PC-9 (cell line): ENCODE measurements at regions not wholly inside any gene's neighbourhood (a gene's known extent, or its start where the extent isn't known, plus 50 kb on each side); places are given as distances from the start of the nearest gene placed in this dataset.

Experiments used
- CTCF ChIP-seq: fragments of 200-600 bp; sonication (generic); conservative IDR thresholded peaks from 2 replicates; pipeline ENCODE4 v1.6.1; 2017; ENCODE audit warnings: mixed run types, antibody characterized with exemption, mild to moderate bottlenecking, moderate library complexity
- EZH2 ChIP-seq: fragments of 200-600 bp; sonication (generic); IDR thresholded peaks from 2 replicates; pipeline ENCODE4 v1.8.0; 2017; ENCODE audit warnings: antibody characterized with exemption, low read depth

- no peak for TF ChIP-seq CTCF
- TF ChIP-seq EZH2: no peak
Measured at GRCh38 chr3:162196964-162197363, 700.4 kb downstream of the OTOL1 start.
